ENCODE measurements at regions not wholly inside any gene's neighbourhood (a gene's known extent, or its start where the extent isn't known, plus 50 kb on each side); places are given as distances from the start of the nearest gene placed in this dataset.

DNA sequence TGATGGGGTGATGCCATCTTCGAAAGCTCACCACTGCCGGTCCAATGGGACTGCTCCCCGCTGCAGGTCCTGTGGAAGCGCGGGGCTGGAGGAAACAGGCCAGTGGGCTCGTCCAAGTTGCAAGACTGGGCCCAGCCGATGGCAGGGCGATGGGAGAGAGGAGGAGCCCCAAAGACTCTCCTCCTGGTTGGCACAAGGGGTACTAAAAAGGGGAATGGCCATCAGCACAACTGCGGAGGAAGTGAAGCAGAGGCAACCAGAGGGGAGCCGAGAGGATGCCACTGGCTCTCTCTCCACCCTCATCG, 357.1 kb downstream of the SHANK2 start:
- TF ChIP-seq JUND (IDR thresholded peaks at IDR 0.05) (no peak), NFIC (IDR thresholded peaks at IDR 0.05; ENCODE audit: borderline replicate concordance) (no peak), MEF2A (IDR thresholded peaks at IDR 0.05; ENCODE audit: borderline replicate concordance, low read depth) (no peak), RXRA (IDR thresholded peaks at IDR 0.05; ENCODE audit: borderline replicate concordance, low read depth) (no peak)
- TF ChIP-seq, protein P1, sequence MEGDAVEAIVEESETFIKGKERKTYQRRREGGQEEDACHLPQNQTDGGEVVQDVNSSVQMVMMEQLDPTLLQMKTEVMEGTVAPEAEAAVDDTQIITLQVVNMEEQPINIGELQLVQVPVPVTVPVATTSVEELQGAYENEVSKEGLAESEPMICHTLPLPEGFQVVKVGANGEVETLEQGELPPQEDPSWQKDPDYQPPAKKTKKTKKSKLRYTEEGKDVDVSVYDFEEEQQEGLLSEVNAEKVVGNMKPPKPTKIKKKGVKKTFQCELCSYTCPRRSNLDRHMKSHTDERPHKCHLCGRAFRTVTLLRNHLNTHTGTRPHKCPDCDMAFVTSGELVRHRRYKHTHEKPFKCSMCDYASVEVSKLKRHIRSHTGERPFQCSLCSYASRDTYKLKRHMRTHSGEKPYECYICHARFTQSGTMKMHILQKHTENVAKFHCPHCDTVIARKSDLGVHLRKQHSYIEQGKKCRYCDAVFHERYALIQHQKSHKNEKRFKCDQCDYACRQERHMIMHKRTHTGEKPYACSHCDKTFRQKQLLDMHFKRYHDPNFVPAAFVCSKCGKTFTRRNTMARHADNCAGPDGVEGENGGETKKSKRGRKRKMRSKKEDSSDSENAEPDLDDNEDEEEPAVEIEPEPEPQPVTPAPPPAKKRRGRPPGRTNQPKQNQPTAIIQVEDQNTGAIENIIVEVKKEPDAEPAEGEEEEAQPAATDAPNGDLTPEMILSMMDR (IDR thresholded peaks at IDR 0.05), result no peak
- CTCF ChIA-PET, result no interaction called here
- no peak overlapping the region for H3K9ac ChIP-seq
- H3K9me2 ChIP-seq, result no peaks in the 10 kb centered on the region
- H3K27me3 ChIP-seq (ENCODE audit: insufficient read depth), result no peaks in the 10 kb centered on the region
- H3K36me3 ChIP-seq (replicated peaks in 1 of 2; ENCODE audit: control insufficient read depth in 1 of 2, insufficient read depth in 2 of 2, low read length in 1 of 2), result no peaks in the 10 kb centered on the region
- no peak overlapping the region for H3K4me3 ChIP-seq (ENCODE audit: low read depth in 2 of 2, low read length in 1 of 2)
- no peaks in the 10 kb centered on the region for H4K20me1 ChIP-seq (ENCODE audit: insufficient read depth)
- 41% methylated on average over 10 of the region's 11 CpGs for WGBS (ENCODE audit: low lambda C conversion rate)
- H3K4me1 ChIP-seq (ENCODE audit: control insufficient read depth in 1 of 2, insufficient read depth in 2 of 2, low read depth in 1 of 2, low read length in 1 of 2), result no peaks in the 10 kb centered on the region
- POLR2A ChIA-PET, result no interaction called here
- no peak overlapping the region for H2AFZ ChIP-seq (ENCODE audit: low read depth)
- no peak overlapping the region for H3K27ac ChIP-seq (ENCODE audit: low read depth in 2 of 2, low read length in 1 of 2)
- H3F3A ChIP-seq (replicated peaks; ENCODE audit: insufficient read depth), result no peaks in the 10 kb centered on the region
- H3K9me3 ChIP-seq, result no peaks in the 10 kb centered on the region
- no peaks in the 10 kb centered on the region for H3K79me2 ChIP-seq (ENCODE audit: insufficient read depth)
- DNase-seq, result no peak
- no peak overlapping the region for H3K4me2 ChIP-seq

DNA sequence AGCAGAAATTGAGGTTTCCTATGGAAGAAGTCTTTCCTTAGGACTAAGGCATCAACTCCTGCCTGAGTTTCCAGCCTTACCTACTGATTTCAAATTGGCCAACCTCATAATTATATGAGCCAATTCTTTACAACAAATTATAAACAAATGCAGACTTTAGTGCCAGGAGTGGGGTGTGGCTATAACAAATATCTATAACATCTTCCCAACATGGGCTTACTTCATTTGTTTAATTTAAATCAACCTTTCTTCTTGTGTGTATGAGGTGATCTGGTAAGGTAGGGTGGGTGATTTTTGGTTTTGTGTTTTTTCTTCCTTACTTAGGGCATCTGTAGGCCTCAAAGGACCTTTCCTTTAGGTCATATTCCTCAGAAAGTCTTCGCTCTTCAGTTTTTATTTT, 354.9 kb downstream of the SHANK2 start:
- Histone ChIP-seq H4K20me1 (ENCODE audit: insufficient read depth) (no peaks in the 10 kb centered on the region), H3K9me3 (no peaks in the 10 kb centered on the region), H3K9me2 (no peaks in the 10 kb centered on the region), H3K4me1 (ENCODE audit: control insufficient read depth in 1 of 2, insufficient read depth in 2 of 2, low read depth in 1 of 2, low read length in 1 of 2) (no peaks in the 10 kb centered on the region), H3K27me3 (ENCODE audit: insufficient read depth) (no peaks in the 10 kb centered on the region), H3K9ac (no peak overlapping the region), H3K36me3 (replicated peaks in 1 of 2; ENCODE audit: control insufficient read depth in 1 of 2, insufficient read depth in 2 of 2, low read length in 1 of 2) (no peaks in the 10 kb centered on the region), H3K79me2 (ENCODE audit: insufficient read depth) (no peaks in the 10 kb centered on the region), H3F3A (replicated peaks; ENCODE audit: insufficient read depth) (no peaks in the 10 kb centered on the region), H3K4me2 (no peak overlapping the region), H3K27ac (ENCODE audit: low read depth in 2 of 2, low read length in 1 of 2) (no peak overlapping the region), H3K4me3 (ENCODE audit: low read depth in 2 of 2, low read length in 1 of 2) (no peak overlapping the region), H2AFZ (ENCODE audit: low read depth) (no peak overlapping the region)
- ChIA-PET POLR2A (no interaction called here), CTCF (no interaction called here)
- WGBS (ENCODE audit: low lambda C conversion rate), result 44% methylated on average over 1 of the region's 1 CpG
- no peak for DNase-seq
- TF ChIP-seq RCOR1 (IDR thresholded peaks at IDR 0.05; ENCODE audit: low read length) (no peak), TCF12 (IDR thresholded peaks at IDR 0.05) (no peak), RFX5 (IDR thresholded peaks at IDR 0.05; ENCODE audit: low read length) (no peak), TEAD4 (IDR thresholded peaks at IDR 0.05; ENCODE audit: borderline replicate concordance, insufficient read depth) (no peak), EP300 (IDR thresholded peaks at IDR 0.05; ENCODE audit: borderline replicate concordance in 1 of 2, low read depth in 1 of 2, low read length in 1 of 2) (no peak), JUND (IDR thresholded peaks at IDR 0.05) (no peak), NFIC (IDR thresholded peaks at IDR 0.05; ENCODE audit: borderline replicate concordance) (no peak), POLR2AphosphoS5 (IDR thresholded peaks at IDR 0.05; ENCODE audit: low read depth, low read length) (no peak), ELF1 (IDR thresholded peaks at IDR 0.05) (no peak), TAF1 (IDR thresholded peaks at IDR 0.05; ENCODE audit: borderline replicate concordance, low read depth, low read length) (no peak)
- TF ChIP-seq, protein P2, sequence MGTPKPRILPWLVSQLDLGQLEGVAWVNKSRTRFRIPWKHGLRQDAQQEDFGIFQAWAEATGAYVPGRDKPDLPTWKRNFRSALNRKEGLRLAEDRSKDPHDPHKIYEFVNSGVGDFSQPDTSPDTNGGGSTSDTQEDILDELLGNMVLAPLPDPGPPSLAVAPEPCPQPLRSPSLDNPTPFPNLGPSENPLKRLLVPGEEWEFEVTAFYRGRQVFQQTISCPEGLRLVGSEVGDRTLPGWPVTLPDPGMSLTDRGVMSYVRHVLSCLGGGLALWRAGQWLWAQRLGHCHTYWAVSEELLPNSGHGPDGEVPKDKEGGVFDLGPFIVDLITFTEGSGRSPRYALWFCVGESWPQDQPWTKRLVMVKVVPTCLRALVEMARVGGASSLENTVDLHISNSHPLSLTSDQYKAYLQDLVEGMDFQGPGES (IDR thresholded peaks at IDR 0.05; ENCODE audit: low read depth, low read length), result no peak
- TF ChIP-seq, protein P3, sequence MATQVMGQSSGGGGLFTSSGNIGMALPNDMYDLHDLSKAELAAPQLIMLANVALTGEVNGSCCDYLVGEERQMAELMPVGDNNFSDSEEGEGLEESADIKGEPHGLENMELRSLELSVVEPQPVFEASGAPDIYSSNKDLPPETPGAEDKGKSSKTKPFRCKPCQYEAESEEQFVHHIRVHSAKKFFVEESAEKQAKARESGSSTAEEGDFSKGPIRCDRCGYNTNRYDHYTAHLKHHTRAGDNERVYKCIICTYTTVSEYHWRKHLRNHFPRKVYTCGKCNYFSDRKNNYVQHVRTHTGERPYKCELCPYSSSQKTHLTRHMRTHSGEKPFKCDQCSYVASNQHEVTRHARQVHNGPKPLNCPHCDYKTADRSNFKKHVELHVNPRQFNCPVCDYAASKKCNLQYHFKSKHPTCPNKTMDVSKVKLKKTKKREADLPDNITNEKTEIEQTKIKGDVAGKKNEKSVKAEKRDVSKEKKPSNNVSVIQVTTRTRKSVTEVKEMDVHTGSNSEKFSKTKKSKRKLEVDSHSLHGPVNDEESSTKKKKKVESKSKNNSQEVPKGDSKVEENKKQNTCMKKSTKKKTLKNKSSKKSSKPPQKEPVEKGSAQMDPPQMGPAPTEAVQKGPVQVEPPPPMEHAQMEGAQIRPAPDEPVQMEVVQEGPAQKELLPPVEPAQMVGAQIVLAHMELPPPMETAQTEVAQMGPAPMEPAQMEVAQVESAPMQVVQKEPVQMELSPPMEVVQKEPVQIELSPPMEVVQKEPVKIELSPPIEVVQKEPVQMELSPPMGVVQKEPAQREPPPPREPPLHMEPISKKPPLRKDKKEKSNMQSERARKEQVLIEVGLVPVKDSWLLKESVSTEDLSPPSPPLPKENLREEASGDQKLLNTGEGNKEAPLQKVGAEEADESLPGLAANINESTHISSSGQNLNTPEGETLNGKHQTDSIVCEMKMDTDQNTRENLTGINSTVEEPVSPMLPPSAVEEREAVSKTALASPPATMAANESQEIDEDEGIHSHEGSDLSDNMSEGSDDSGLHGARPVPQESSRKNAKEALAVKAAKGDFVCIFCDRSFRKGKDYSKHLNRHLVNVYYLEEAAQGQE (IDR thresholded peaks at IDR 0.05; ENCODE audit: low read depth, low read length), result no peak

Measured in SK-N-SH (cell line).